Activated CD4-positive, alpha-beta T cell treated with anti-CD3 and anti-CD28 coated beads, Interleukin-2, amount 10 ng/mL, durations not matched to agents 7 days and 5 days (primary cell): ENCODE measurements at regions not wholly inside any gene's neighbourhood (a gene's known extent, or its start where the extent isn't known, plus 50 kb on each side); places are given as distances from the start of the nearest gene placed in this dataset.

ENCODE experiments used
- CTCF ChIA-PET: fragments of 350-600 bp; sonication (Branson Sonifier 250); formaldehyde crosslinking; loops from one replicate; lab custom pipeline; 2021; ENCODE audit warnings: antibody characterized with exemption; lab: Charles Lee
- POLR2A ChIA-PET: fragments of 350-600 bp; sonication (Branson Sonifier 250); formaldehyde crosslinking; loops from one replicate; lab custom pipeline; 2021; ENCODE audit warnings: antibody characterized with exemption; lab: Charles Lee
- DNase-seq: peaks from one replicate; pipeline ENCODE4 v3.0.0-alpha.2; 2020
- H3K27ac Mint-ChIP-seq: one replicate; pipeline ENCODE4 v1.8.0; 2021; ENCODE audit warnings: mild to moderate bottlenecking, moderate library complexity, mixed read lengths
- H3K27me3 Mint-ChIP-seq: one replicate; pipeline ENCODE4 v1.8.0; 2021; ENCODE audit warnings: mixed read lengths
- H3K36me3 Mint-ChIP-seq: one replicate; pipeline ENCODE4 v1.8.0; 2021; ENCODE audit warnings: low read depth, mixed read lengths
- H3K4me1 Mint-ChIP-seq: one replicate; pipeline ENCODE4 v1.8.0; 2021; ENCODE audit warnings: mixed read lengths
- H3K4me3 Mint-ChIP-seq: one replicate; pipeline ENCODE4 v1.8.0; 2021; ENCODE audit warnings: mild to moderate bottlenecking, moderate library complexity, mixed read lengths
- H3K9me3 Mint-ChIP-seq: one replicate; pipeline ENCODE4 v1.8.0; 2021; ENCODE audit warnings: mixed read lengths

DNA sequence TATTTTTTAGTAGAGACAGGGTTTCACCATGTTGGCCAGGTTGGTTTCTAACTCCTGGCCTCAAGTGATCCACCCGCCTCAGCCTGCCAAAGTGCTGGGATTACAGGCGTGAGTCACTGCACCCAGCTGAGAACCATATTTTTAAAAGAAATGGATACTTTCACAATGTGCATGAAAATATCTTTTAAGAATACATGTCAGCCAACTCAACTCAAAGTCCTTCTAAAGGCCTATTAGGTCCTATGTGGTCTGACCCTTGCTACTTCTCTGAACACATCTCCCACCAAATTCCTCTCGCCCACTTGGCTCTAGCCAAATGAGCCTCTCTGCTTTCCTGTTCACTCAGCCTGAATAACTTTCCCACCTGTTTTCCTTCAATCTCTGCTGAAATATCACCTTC lies 119.6 kb downstream of the MTX2 start:
- Mint-ChIP-seq H3K4me3 (no peak overlapping the region), H3K27me3 (peaks cover 20% of the 10 kb centered on the region), H3K4me1 (no peaks in the 10 kb centered on the region), H3K27ac (no peak overlapping the region), H3K36me3 (no peaks in the 10 kb centered on the region), H3K9me3 (no peaks in the 10 kb centered on the region)
- DNase-seq, result no peak
- ChIA-PET POLR2A (no interaction called here), CTCF (no interaction called here)

DNA sequence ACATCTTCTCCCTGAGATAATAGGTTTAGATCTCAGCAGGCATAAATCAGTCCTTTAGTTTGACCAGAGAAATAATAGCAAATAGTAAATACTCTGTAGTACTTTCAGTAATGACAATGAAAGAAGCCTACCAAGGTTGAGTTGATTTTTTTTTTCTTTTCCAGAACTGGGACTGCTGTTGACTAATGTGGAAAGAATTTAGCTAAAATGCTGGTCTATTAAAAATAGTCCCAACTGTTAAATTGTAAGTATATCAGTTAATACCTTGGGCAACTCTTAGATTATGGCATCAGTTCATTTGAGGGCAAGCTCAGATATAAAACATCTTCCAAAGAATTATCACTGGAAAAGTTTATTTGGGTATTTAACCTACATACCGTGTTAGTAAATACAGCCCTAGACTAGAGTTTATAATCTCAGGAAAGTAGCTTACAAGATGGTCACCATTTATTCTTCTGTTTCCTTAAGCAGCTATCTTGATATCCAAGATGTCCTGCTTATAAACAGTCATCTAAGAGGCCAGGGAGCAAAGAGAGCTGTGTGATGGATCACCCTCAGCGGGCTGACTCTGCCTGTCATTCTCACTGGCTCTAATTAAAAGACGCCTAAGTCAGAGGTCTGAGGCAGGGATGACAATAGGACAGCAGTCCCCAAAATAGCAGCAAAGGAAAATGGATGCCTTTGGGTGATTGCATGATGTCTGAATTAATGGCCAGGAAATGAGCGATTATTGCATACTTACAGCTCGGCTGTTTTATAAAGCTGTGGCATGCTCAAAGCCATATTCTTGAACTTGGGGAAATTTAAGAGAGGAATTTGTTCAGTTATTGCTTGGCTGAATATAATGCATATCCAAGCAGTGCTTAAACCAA lies 121.3 kb downstream of the MTX2 start:
- Mint-ChIP-seq H3K4me3 (no peak overlapping the region), H3K4me1 (no peaks in the 10 kb centered on the region), H3K27ac (no peak overlapping the region), H3K9me3 (no peaks in the 10 kb centered on the region), H3K27me3 (peaks cover 15% of the 10 kb centered on the region), H3K36me3 (no peaks in the 10 kb centered on the region)
- DNase-seq, result no peak
- ChIA-PET CTCF (interaction anchor here (0.7 kb wide), 1 partner anchor 135 kb away, joined by 3 read pairs; no protein-coding TSS in a partner anchor), POLR2A (no interaction called here)

DNA sequence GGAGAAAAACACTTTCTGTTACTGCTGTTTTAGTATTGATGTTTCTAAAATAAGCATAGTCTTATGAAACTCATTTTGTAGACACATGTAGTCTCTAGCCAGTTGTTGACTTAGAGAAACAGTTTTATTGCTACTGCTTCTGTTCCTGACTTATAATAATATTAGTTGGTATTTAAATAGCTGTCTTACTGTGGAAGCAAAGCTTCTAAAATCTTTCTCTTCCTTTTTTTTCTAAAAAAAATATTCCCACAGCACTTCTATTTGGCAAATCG lies 121.8 kb downstream of the MTX2 start:
- Mint-ChIP-seq H3K9me3 (no peaks in the 10 kb centered on the region), H3K36me3 (no peaks in the 10 kb centered on the region), H3K27ac (no peak overlapping the region), H3K4me3 (no peak overlapping the region), H3K4me1 (no peaks in the 10 kb centered on the region), H3K27me3 (peaks cover 15% of the 10 kb centered on the region)
- ChIA-PET CTCF (interaction anchor here (0.7 kb wide), 1 partner anchor 136 kb away, joined by 3 read pairs; no protein-coding TSS in a partner anchor), POLR2A (no interaction called here)
- DNase-seq, result no peak

DNA sequence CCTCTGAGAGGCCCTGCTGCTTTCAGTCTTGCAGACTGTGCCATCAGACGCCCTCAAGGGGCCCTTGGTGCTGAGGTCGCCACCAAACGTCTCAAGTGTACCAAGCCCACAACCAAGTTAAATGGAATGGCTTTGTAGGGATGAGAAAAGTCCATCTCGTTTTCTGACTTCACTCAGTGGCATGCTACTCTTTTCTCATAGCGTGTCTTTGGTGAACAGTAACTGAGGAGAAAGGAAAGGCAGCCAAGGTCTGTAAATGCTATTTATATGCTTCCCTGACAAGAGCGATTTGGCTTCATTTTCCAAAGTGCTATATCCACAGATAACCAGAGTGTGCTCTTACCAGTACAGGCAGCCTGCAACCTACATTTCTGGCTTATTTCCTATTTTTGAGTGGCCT lies 123.0 kb downstream of the MTX2 start:
- Mint-ChIP-seq H3K9me3 (no peaks in the 10 kb centered on the region), H3K36me3 (no peaks in the 10 kb centered on the region), H3K27ac (no peak overlapping the region), H3K4me1 (no peaks in the 10 kb centered on the region), H3K27me3 (peaks cover 17% of the 10 kb centered on the region), H3K4me3 (no peak overlapping the region)
- POLR2A ChIA-PET, result no interaction called here
- CTCF ChIA-PET, result no interaction called here
- DNase-seq, result no peak

DNA sequence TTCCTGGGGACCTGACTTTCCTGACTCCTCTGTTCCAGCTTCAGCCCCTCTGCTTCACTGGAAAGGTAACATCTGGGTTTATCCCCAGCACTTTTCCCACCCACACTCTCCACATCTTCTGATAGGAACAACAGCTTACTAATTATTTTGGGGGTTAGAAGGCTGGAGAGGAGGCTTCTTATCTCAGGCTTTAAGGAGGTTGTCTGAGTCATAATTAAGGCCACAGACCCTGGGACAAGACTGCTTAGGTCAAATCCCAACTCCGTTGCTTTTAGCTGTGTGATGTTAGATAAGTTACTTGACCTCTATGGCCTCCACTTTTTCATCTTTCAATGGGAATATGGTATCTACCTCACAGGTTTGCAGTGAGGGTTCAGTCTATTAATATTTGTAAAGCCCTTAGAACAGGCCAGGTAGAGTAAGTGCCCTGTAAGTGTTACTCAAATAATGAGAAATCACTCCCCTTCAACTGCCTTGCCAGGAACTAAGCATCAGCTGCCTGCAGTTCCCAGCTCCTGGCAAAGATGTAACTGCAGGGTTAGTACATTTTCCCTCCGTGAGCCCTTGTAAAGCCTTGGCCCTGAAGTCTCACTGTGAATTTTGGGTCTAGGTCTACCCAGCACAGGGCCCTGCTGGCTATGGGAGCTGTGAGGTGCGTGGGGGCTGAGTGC lies 123.6 kb downstream of the MTX2 start:
- Mint-ChIP-seq H3K4me1 (no peaks in the 10 kb centered on the region), H3K27ac (no peak overlapping the region), H3K27me3 (peaks cover 17% of the 10 kb centered on the region), H3K4me3 (no peak overlapping the region), H3K36me3 (no peaks in the 10 kb centered on the region), H3K9me3 (no peaks in the 10 kb centered on the region)
- POLR2A ChIA-PET, result no interaction called here
- DNase-seq, result no peak
- CTCF ChIA-PET, result interaction anchor here (1.0 kb wide), 1 partner anchor 21 kb away, joined by 3 read pairs; no protein-coding TSS in a partner anchor

DNA sequence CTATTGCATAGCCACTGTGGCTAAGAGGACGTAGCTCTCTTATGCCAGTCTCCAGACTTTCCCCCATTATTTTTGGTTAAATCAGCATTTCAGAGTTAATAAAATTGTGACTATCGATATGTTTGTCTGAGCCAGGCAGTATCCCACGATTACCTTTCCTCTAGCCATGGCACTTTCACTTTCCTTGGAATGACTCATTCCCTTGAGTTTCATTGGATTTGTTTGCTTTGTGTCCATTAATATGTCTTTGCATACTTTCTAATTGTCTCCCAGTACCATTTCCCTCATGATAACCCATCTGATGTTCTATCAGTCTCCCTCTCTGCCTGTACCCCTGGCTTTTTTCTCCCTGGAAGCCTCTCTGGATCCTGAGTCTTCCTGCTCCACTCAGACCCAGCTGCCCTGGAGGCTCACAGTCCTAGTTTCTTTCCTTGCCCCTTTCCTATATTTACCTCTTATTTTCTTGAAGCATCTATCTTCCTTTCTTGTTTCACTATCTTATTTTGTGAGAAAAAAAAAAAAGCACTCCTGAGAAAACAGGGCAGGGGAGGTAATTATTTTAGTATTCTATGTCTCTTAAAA lies 126.1 kb downstream of the MTX2 start:
- CTCF ChIA-PET, result interaction anchor here (0.7 kb wide), 1 partner anchor 1350 kb away, joined by 3 read pairs; no protein-coding TSS in a partner anchor
- Mint-ChIP-seq H3K27me3 (peaks cover 16% of the 10 kb centered on the region), H3K4me3 (no peak overlapping the region), H3K36me3 (no peaks in the 10 kb centered on the region), H3K9me3 (no peaks in the 10 kb centered on the region), H3K4me1 (no peaks in the 10 kb centered on the region), H3K27ac (no peak overlapping the region)
- POLR2A ChIA-PET, result no interaction called here
- no peak for DNase-seq

DNA sequence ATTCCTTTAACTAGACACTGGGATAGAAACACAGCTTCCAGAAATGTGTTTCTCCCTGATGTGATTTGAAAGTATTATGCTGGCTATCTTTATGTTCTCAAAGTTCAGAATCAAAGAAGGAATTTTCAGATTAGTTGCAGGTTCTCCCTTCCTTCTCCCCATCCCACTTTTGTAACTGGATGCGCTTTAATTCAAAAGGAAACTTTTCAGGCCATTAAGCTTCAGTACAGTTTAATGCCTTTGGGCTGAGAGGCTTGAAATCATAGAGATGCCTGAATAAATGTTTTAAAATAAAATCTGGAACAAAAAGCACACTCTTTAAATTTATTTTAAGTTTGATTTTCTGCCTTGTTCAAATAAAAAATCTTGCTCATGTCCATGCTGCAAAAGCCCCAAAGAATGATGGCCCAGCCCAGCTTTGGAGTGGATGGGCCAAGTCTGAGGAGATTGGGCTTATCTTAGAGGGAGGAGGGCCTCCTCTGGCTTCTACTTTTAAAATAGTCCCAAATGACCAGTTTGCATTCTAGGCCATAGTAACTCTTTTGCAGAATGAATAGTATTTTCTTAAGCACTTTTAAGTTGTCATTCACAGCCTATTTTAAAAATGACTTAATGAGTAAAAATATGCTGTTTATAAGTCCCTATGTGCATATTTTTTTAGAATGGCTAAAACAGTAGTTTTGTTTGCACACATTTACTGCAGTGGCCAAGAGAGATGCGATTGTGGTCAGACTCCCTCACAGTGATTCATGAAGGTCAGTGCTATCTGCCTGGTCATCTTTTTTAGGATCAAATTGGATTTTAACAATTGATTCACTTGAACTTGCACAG lies 129.2 kb downstream of the MTX2 start:
- Mint-ChIP-seq H3K4me1 (no peaks in the 10 kb centered on the region), H3K36me3 (no peaks in the 10 kb centered on the region), H3K4me3 (no peak overlapping the region), H3K27ac (no peak overlapping the region), H3K27me3 (peaks cover 28% of the 10 kb centered on the region), H3K9me3 (no peaks in the 10 kb centered on the region)
- no peak for DNase-seq
- ChIA-PET POLR2A (no interaction called here), CTCF (no interaction called here)

DNA sequence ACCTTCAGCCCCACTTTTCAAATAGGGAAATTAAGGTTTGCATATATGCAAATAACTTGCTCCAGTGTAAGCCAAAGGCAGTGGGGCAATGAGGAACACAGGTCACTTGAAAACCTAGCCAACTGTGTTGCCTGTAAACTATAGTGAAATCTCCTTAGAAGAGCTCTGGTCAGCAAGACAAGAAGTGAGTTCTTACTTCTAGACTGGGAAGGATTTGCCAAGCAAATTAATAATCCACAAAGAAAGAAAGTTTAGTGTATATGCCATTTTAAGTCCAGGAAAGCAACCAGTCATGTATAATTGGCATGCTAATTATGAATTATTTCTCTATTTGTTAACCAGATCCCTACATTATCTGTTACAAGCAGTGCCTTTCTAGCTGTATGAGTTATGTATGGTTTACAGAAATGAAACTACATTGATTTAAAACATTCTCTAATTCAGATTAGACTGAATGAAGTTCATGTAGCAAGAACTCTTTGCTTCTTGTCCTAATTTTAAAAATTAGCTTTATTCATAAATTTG lies 129.9 kb downstream of the MTX2 start:
- H3K27ac Mint-ChIP-seq, result no peak overlapping the region
- H3K36me3 Mint-ChIP-seq, result no peaks in the 10 kb centered on the region
- H3K9me3 Mint-ChIP-seq, result no peaks in the 10 kb centered on the region
- no peak overlapping the region for H3K4me3 Mint-ChIP-seq
- no peak for DNase-seq
- no peaks in the 10 kb centered on the region for H3K4me1 Mint-ChIP-seq
- POLR2A ChIA-PET, result no interaction called here
- H3K27me3 Mint-ChIP-seq, result peaks cover 28% of the 10 kb centered on the region
- CTCF ChIA-PET, result no interaction called here

DNA sequence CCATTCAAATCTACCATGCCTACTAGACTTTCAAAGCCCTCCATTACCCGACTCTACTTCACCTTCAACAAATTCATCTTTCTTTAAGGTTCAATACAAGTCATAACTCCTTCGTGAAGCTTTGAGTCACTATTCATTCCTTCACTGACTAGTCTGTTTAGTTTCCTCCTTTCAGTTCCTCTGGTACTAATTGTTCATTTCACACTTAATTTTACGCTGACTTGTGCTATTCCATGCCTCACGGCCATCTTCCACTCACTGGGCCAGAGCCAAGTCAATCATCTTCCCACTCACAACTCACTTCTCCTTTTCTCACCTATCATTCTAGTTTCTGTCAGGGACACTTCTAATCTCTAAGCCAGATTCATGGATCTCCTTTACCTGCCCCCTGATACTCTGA lies 136.2 kb downstream of the MTX2 start:
- ChIA-PET POLR2A (no interaction called here), CTCF (no interaction called here)
- DNase-seq, result no peak
- Mint-ChIP-seq H3K27ac (no peak overlapping the region), H3K27me3 (peaks cover 41% of the 10 kb centered on the region), H3K4me1 (no peaks in the 10 kb centered on the region), H3K4me3 (no peak overlapping the region), H3K9me3 (no peaks in the 10 kb centered on the region), H3K36me3 (no peaks in the 10 kb centered on the region)

DNA sequence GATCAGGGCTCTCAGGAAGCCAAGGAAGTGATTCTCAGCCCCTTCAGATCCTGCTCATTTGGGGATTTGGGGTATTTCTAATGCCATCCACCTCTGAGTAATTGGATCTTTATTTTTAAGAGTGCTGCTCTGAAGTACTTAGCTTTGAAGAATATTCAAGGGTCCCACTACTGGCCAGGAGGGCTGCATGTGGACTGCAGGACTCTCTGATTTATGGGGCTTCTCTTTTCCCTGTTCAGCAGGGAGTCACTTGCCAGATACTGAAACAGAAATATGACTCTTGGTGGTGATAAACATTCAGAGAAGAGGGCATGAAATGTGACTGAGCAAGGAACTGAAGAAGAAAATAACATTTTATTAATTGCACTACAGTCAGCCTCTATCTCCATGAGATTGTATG lies 138.5 kb downstream of the MTX2 start:
- CTCF ChIA-PET, result no interaction called here
- Mint-ChIP-seq H3K4me3 (no peak overlapping the region), H3K9me3 (no peaks in the 10 kb centered on the region), H3K36me3 (no peaks in the 10 kb centered on the region), H3K27ac (no peak overlapping the region), H3K4me1 (no peaks in the 10 kb centered on the region), H3K27me3 (peaks cover 39% of the 10 kb centered on the region)
- POLR2A ChIA-PET, result no interaction called here
- DNase-seq, result no peak

DNA sequence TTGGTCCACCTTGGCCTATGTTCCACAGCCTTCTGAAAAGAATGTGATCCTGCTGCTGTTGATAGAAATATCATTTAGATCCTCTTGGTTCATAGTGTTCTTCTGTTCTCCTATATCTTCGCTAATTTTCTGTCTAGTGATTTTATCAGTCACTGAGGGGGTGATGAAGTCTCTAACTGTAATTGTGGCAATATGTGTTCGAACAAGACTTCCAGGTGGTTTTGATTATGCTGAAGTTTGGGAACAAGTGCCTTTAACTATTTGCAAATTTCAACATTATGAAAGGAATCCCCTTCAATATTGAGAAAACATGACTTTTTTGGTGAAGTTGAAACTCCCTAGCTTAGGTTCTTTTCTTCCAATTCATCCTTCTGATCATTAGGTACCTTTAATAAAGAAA lies 140.4 kb downstream of the MTX2 start:
- Mint-ChIP-seq H3K4me1 (no peaks in the 10 kb centered on the region), H3K36me3 (no peaks in the 10 kb centered on the region), H3K27ac (no peak overlapping the region), H3K4me3 (no peak overlapping the region), H3K27me3 (peaks cover 45% of the 10 kb centered on the region), H3K9me3 (no peaks in the 10 kb centered on the region)
- POLR2A ChIA-PET, result no interaction called here
- no peak for DNase-seq
- CTCF ChIA-PET, result no interaction called here

DNA sequence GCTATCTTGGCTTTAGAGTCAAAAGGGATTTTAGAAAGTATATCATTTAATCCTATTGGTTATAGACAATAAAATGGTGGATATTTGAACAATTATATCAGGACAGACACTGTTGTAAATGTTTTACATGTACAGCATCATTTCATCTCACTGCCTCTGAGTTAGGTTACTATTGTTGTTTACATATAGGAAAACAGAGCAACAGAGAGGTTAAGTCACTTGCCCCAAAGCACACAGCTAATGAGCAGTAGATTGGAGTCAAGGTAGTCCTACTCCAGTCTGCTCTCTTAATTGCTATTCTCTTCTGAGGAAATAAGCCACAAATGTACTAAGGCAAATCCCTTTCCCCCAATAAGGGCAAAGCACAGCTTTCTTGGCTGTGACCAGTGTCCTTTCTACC lies 142.9 kb downstream of the MTX2 start:
- Mint-ChIP-seq H3K4me3 (no peak overlapping the region), H3K9me3 (no peaks in the 10 kb centered on the region), H3K27me3 (peaks cover 41% of the 10 kb centered on the region), H3K4me1 (no peaks in the 10 kb centered on the region), H3K36me3 (no peaks in the 10 kb centered on the region), H3K27ac (no peak overlapping the region)
- ChIA-PET CTCF (no interaction called here), POLR2A (no interaction called here)
- no peak for DNase-seq
